MCF 10A (cell line): ENCODE measurements at regions not wholly inside any gene's neighbourhood (a gene's known extent, or its start where the extent isn't known, plus 50 kb on each side); places are given as distances from the start of the nearest gene placed in this dataset.

ENCODE experiments used
- BruUV-seq: library from RNA; stranded (reverse); fragments of 400-500 nt; replicated peaks from 2 replicates; lab custom pipeline; 2021; lab: Mats Ljungman, UMichigan
- CTCF ChIA-PET: fragments of 300-600 bp; sonication (Branson Sonifier 250); formaldehyde crosslinking; extraction: SDS; loops from one replicate; lab custom pipeline; 2021; ENCODE audit warnings: antibody characterized with exemption, inconsistent platforms; lab: Yijun Ruan, JAX
- POLR2A ChIA-PET: fragments of 300-600, 350-650 bp; sonication (Branson Sonifier 250); formaldehyde crosslinking; extraction: SDS; loops from one replicate; lab custom pipeline; 2020; ENCODE audit warnings: antibody characterized with exemption, inconsistent platforms; lab: Yijun Ruan, JAX
- DNase-seq: peaks from one replicate; pipeline ENCODE4 v3.0.0-alpha.2; 2018; ENCODE audit not compliant: unreplicated experiment
- H3K27ac Mint-ChIP-seq: one replicate; pipeline ENCODE4 v1.8.0; 2022; ENCODE audit warnings: mild to moderate bottlenecking, low read depth, mixed read lengths; ENCODE audit not compliant: unreplicated experiment
- H3K27me3 Mint-ChIP-seq: one replicate; pipeline ENCODE4 v1.8.0; 2022; ENCODE audit warnings: mixed read lengths; ENCODE audit not compliant: insufficient read depth, unreplicated experiment
- H3K36me3 Mint-ChIP-seq: one replicate; pipeline ENCODE4 v1.8.0; 2022; ENCODE audit warnings: mild to moderate bottlenecking, moderate library complexity, mixed read lengths; ENCODE audit not compliant: insufficient read depth, unreplicated experiment
- H3K4me1 Mint-ChIP-seq: one replicate; pipeline ENCODE4 v1.8.0; 2022; ENCODE audit warnings: mixed read lengths; ENCODE audit not compliant: insufficient read depth, unreplicated experiment
- H3K4me3 Mint-ChIP-seq: one replicate; pipeline ENCODE4 v1.8.0; 2022; ENCODE audit warnings: mild to moderate bottlenecking, moderate library complexity, mixed read lengths; ENCODE audit not compliant: unreplicated experiment
- H3K9me3 Mint-ChIP-seq: one replicate; pipeline ENCODE4 v1.8.0; 2022; ENCODE audit warnings: mixed read lengths; ENCODE audit not compliant: unreplicated experiment
- CTCF ChIP-seq: fragments of 200-600 bp; IDR thresholded peaks from one replicate; pipeline ENCODE4 v1.8.0; 2022; ENCODE audit warnings: antibody characterized with exemption, mild to moderate bottlenecking; ENCODE audit not compliant: unreplicated experiment
- intact Hi-C: fragments of 100-400 bp; cut with micrococcal nuclease; formaldehyde crosslinking; loops from 2 replicates; pipeline ENCODE4 v1.14.1; 2022

- Mint-ChIP-seq H3K4me1 (peaks cover 7% of the 10 kb centered on the region), H3K27ac (no peak overlapping the region), H3K4me3 (no peak overlapping the region), H3K9me3 (no peaks in the 10 kb centered on the region), H3K36me3 (no peaks in the 10 kb centered on the region), H3K27me3 (peaks cover 32% of the 10 kb centered on the region)
- TF ChIP-seq CTCF = no peak
- intact Hi-C loops = no loop called here
- DNase-seq = no peak
- CTCF ChIA-PET = no interaction called here
- POLR2A ChIA-PET = no interaction called here
- BruUV-seq = no TSS peak
Measured at GRCh38 chr11:112513417-112513816, 252.8 kb upstream of the PLET1 start.

GRCh38 chr11:112514011-112514740 lies 253.5 kb upstream of the PLET1 start:
- H3K27ac Mint-ChIP-seq = no peak overlapping the region
- TF ChIP-seq CTCF = no peak
- H3K9me3 Mint-ChIP-seq = no peaks in the 10 kb centered on the region
- BruUV-seq = no TSS peak
- peaks cover 30% of the 10 kb centered on the region for H3K27me3 Mint-ChIP-seq
- H3K4me1 Mint-ChIP-seq = peaks cover 7% of the 10 kb centered on the region
- intact Hi-C loops = no loop called here
- H3K4me3 Mint-ChIP-seq = no peak overlapping the region
- ChIA-PET POLR2A (no interaction called here), CTCF (no interaction called here)
- H3K36me3 Mint-ChIP-seq = no peaks in the 10 kb centered on the region
- DNase-seq = no peak

- CTCF ChIA-PET = interaction anchor here (0.5 to 0.6 kb wide), 3 partner anchors 66 to 1521 kb away, joined by 3 to 4 read pairs (median 3); no protein-coding TSS in a partner anchor
- intact Hi-C loops = no loop called here
- Mint-ChIP-seq H3K27ac (no peak overlapping the region), H3K27me3 (peaks cover 21% of the 10 kb centered on the region), H3K36me3 (no peaks in the 10 kb centered on the region), H3K4me3 (no peak overlapping the region), H3K4me1 (peaks cover 6% of the 10 kb centered on the region), H3K9me3 (no peaks in the 10 kb centered on the region)
- no peak for TF ChIP-seq CTCF
- no peak for DNase-seq
- no TSS peak for BruUV-seq
- POLR2A ChIA-PET = interaction anchor here (1.1 kb wide), 1 partner anchor 39 kb away, joined by 3 read pairs; no protein-coding TSS in a partner anchor
Measured at GRCh38 chr11:112516261-112516660, 255.6 kb upstream of the PLET1 start.

GRCh38 chr11:112516755-112517154 lies 256.1 kb upstream of the PLET1 start:
- peaks cover 21% of the 10 kb centered on the region for H3K27me3 Mint-ChIP-seq
- CTCF ChIA-PET = interaction anchor here (0.5 to 0.6 kb wide), 3 partner anchors 236 to 1521 kb away, joined by 3 to 4 read pairs (median 3); no protein-coding TSS in a partner anchor
- peaks cover 1% of the 10 kb centered on the region for H3K4me1 Mint-ChIP-seq
- no peaks in the 10 kb centered on the region for H3K9me3 Mint-ChIP-seq
- H3K36me3 Mint-ChIP-seq = no peaks in the 10 kb centered on the region
- POLR2A ChIA-PET = interaction anchor here (0.6 to 1.1 kb wide), 2 partner anchors 38 to 212 kb away, joined by 3 to 4 read pairs; no protein-coding TSS in a partner anchor
- BruUV-seq = no TSS peak
- H3K27ac Mint-ChIP-seq = no peak overlapping the region
- no peak overlapping the region for H3K4me3 Mint-ChIP-seq
- intact Hi-C loops = no loop called here
- no peak for TF ChIP-seq CTCF
- DNase-seq = no peak
